B cell (primary cell): ENCODE measurements at regions not wholly inside any gene's neighbourhood (a gene's known extent, or its start where the extent isn't known, plus 50 kb on each side); places are given as distances from the start of the nearest gene placed in this dataset.

Experiments
- ATAC-seq: fragments of 200-7000 bp; cut with Tn5 transposase; one replicate; pipeline ENCODE4 v1.10.0; 2021; ENCODE audit warnings: low read depth, mild to moderate bottlenecking, moderate number of reproducible peaks, moderate library complexity
- CTCF ChIA-PET: fragments of 350-600 bp; sonication (Branson Sonifier 250); formaldehyde crosslinking; loops from one replicate; lab custom pipeline; 2021; ENCODE audit warnings: antibody characterized with exemption, inconsistent platforms; lab: Charles Lee
- POLR2A ChIA-PET: fragments of 350-600 bp; sonication (Branson Sonifier 250); formaldehyde crosslinking; loops from one replicate; lab custom pipeline; 2021; ENCODE audit warnings: antibody characterized with exemption; lab: Charles Lee
- DNase-seq: peaks from one replicate; pipeline ENCODE4 v3.0.0; 2013
- H2AFZ ChIP-seq: 2 replicates; pipeline ENCODE4 v1.6.1; 2012; ENCODE audit warnings: mild to moderate bottlenecking, low read depth, low read length; ENCODE audit not compliant: insufficient read depth, poor library complexity, severe bottlenecking
- H3K27ac ChIP-seq, 2 donors: 1 replicate in 1 of 2; 2 replicates in 1 of 2; pipeline ENCODE4 v1.5.1; 2012 to 2013; ENCODE audit warnings: low read length in 2 of 2, mild to moderate bottlenecking in 2 of 2, moderate library complexity in 1 of 2
- H3K27me3 ChIP-seq, 4 experiments: fragments of 200-600 bp in 1 of 4; sonication (generic) in 1 of 4; replicated peaks in 1 of 4; 1 replicate in 2 of 4; 2 replicates in 2 of 4; pipeline versions ENCODE4 v1.6.1 to v1.7.0; 2013 to 2016; ENCODE audit warnings: low read length in 3 of 4, mild to moderate bottlenecking in 2 of 4, mixed read lengths in 1 of 4, moderate library complexity in 1 of 4; ENCODE audit not compliant: insufficient read depth in 4 of 4, control insufficient read depth in 3 of 4; ENCODE audit errors: control extremely low read depth in 1 of 4
- H3K36me3 ChIP-seq, 2 experiments: replicated peaks in 1 of 2; 1 replicate in 1 of 2; 2 replicates in 1 of 2; pipeline versions ENCODE4 v1.6.1 to v1.7.1; 2013; ENCODE audit warnings: low read length in 1 of 2; ENCODE audit not compliant: insufficient read depth in 2 of 2, control insufficient read depth in 1 of 2; ENCODE audit errors: control extremely low read depth in 1 of 2, extremely low read depth in 1 of 2
- H3K4me1 ChIP-seq, 2 donors: fragments of 200-600 bp in 1 of 2; sonication (generic) in 1 of 2; 1 replicate in 1 of 2; 2 replicates in 1 of 2; pipeline versions ENCODE4 v1.5.1 to v1.6.1; 2013 to 2017; ENCODE audit warnings: low read length in 2 of 2; ENCODE audit not compliant: control insufficient read depth in 2 of 2, insufficient read depth in 2 of 2
- H3K4me2 ChIP-seq: replicated peaks from 2 replicates; pipeline ENCODE3; 2012; ENCODE audit warnings: mild to moderate bottlenecking, low read depth, low read length; ENCODE audit not compliant: poor library complexity, severe bottlenecking
- H3K4me3 ChIP-seq, 5 experiments: fragments of 200-600 bp in 1 of 5; sonication (generic) in 1 of 5; 1 replicate in 3 of 5; 2 replicates in 2 of 5; pipeline versions ENCODE4 v1.5.1 to v1.7.0; 2011 to 2016; ENCODE audit warnings: low read length in 4 of 5, mild to moderate bottlenecking in 4 of 5, low read depth in 2 of 5, control low read depth in 1 of 5, moderate library complexity in 1 of 5; ENCODE audit not compliant: insufficient read depth in 1 of 5; ENCODE audit errors: control extremely low read depth in 1 of 5, extremely low read depth in 1 of 5
- H3K79me2 ChIP-seq: fragments of 200-600 bp; sonication (generic); one replicate; pipeline ENCODE4 v1.6.0; 2016; ENCODE audit warnings: low read length; ENCODE audit not compliant: control insufficient read depth, insufficient read depth
- H3K9ac ChIP-seq: fragments of 200-600 bp; sonication (generic); 2 replicates; pipeline ENCODE4 v1.6.1; 2017; ENCODE audit warnings: mild to moderate bottlenecking, low read length, moderate library complexity
- H3K9me3 ChIP-seq, 3 donors: one replicate each; pipeline versions ENCODE4 v1.6.1 to v1.7.1; 2013; ENCODE audit warnings: low read length in 2 of 3; ENCODE audit not compliant: control insufficient read depth in 2 of 3, insufficient read depth in 1 of 3; ENCODE audit errors: control extremely low read depth in 1 of 3
- H4K20me1 ChIP-seq: 2 replicates; pipeline ENCODE4 v1.6.0; 2012; ENCODE audit warnings: mild to moderate bottlenecking, low read length; ENCODE audit not compliant: insufficient read depth, control insufficient read depth, poor library complexity, severe bottlenecking
- H3K27ac Mint-ChIP-seq: one replicate; pipeline ENCODE4 v1.8.0; 2021; ENCODE audit warnings: mixed read lengths
- H3K27me3 Mint-ChIP-seq: one replicate; pipeline ENCODE4 v1.8.0; 2021; ENCODE audit warnings: mixed read lengths
- H3K4me1 Mint-ChIP-seq: one replicate; pipeline ENCODE4 v1.8.0; 2021; ENCODE audit warnings: mixed read lengths
- H3K4me3 Mint-ChIP-seq: one replicate; pipeline ENCODE4 v1.8.0; 2021; ENCODE audit warnings: mixed read lengths
- H3K9me3 Mint-ChIP-seq: one replicate; pipeline ENCODE4 v1.8.0; 2022; ENCODE audit warnings: mixed read lengths; ENCODE audit not compliant: insufficient read depth
- CTCF ChIP-seq: fragments of 200-600 bp; IDR thresholded peaks from one replicate; pipeline ENCODE4 v1.8.0; 2022; ENCODE audit warnings: antibody characterized with exemption, mild to moderate bottlenecking
- EZH2 ChIP-seq: IDR thresholded peaks from 2 replicates; pipeline ENCODE4 v1.6.1; 2012; ENCODE audit warnings: borderline replicate concordance, low read depth, mild to moderate bottlenecking, moderate library complexity, low read length; ENCODE audit not compliant: insufficient read depth, poor library complexity, severe bottlenecking
- WGBS: methylation state at CpG from one replicate; pipeline ENCODE4 v1.1.5; 2013; ENCODE audit warnings: missing lambda C conversion rate; ENCODE audit not compliant: insufficient coverage; 5-methylcytosine and 5-hydroxymethylcytosine counted together
- intact Hi-C: fragments of 100-400 bp; cut with micrococcal nuclease; formaldehyde crosslinking; loops from one replicate; pipeline ENCODE4 v1.10.0; 2022

- Histone ChIP-seq H3K4me3 (no peak overlapping the region), H3K4me1 (no peaks in the 10 kb centered on the region), H3K9me3 (no peaks in the 10 kb centered on the region), H3K36me3 (no peaks in the 10 kb centered on the region), H2AFZ (no peak overlapping the region), H4K20me1 (no peaks in the 10 kb centered on the region), H3K9ac (no peak overlapping the region), H3K79me2 (no peaks in the 10 kb centered on the region), H3K27me3 (no peaks in the 10 kb centered on the region), H3K4me2 (no peak overlapping the region), H3K27ac (no peak overlapping the region)
- no peaks in the 10 kb centered on the region for H3K27me3 Mint-ChIP-seq
- H3K9me3 Mint-ChIP-seq: peaks cover 2% of the 10 kb centered on the region
- no peak overlapping the region for H3K4me3 Mint-ChIP-seq
- DNase-seq (no peak), ATAC-seq (no peak)
- H3K27ac Mint-ChIP-seq: no peak overlapping the region
- ChIA-PET CTCF (no interaction called here), POLR2A (no interaction called here)
- no peaks in the 10 kb centered on the region for H3K4me1 Mint-ChIP-seq
- TF ChIP-seq CTCF (no peak), EZH2 (no peak)
- WGBS: no CpG with 5 or more reads among the region's 2 CpGs
- intact Hi-C loops: no loop called here
These were observed 930.2 kb upstream of the PIK3C3 start for GRCh38 chr18:41024792-41025191.

GRCh38 chr18:41022484-41022883 lies 932.5 kb upstream of the PIK3C3 start:
- ChIA-PET CTCF (no interaction called here), POLR2A (no interaction called here)
- H3K4me2 ChIP-seq: no peak overlapping the region
- H3K27me3 ChIP-seq: no peaks in the 10 kb centered on the region
- no peaks in the 10 kb centered on the region for H3K4me1 Mint-ChIP-seq
- no peak overlapping the region for H3K27ac ChIP-seq
- no peaks in the 10 kb centered on the region for H3K4me1 ChIP-seq
- intact Hi-C loops: no loop called here
- no peak for ATAC-seq
- no peak overlapping the region for H3K4me3 ChIP-seq
- no peak for TF ChIP-seq EZH2
- TF ChIP-seq CTCF: no peak
- H3K4me3 Mint-ChIP-seq: no peak overlapping the region
- H3K9ac ChIP-seq: no peak overlapping the region
- H3K27ac Mint-ChIP-seq: no peak overlapping the region
- no CpG with 5 or more reads among the region's 4 CpGs for WGBS
- H3K36me3 ChIP-seq: no peaks in the 10 kb centered on the region
- no peaks in the 10 kb centered on the region for H3K79me2 ChIP-seq
- H3K9me3 Mint-ChIP-seq: peaks cover 2% of the 10 kb centered on the region
- H2AFZ ChIP-seq: no peak overlapping the region
- no peaks in the 10 kb centered on the region for H4K20me1 ChIP-seq
- no peak for DNase-seq
- H3K27me3 Mint-ChIP-seq: no peaks in the 10 kb centered on the region
- no peaks in the 10 kb centered on the region for H3K9me3 ChIP-seq
